Left lobe of liver (tissue), 2 donors: ENCODE measurements at regions not wholly inside any gene's neighbourhood (a gene's known extent, or its start where the extent isn't known, plus 50 kb on each side); places are given as distances from the start of the nearest gene placed in this dataset.

Experiments
- ATAC-seq: fragments of 200-7000 bp; cut with Tn5 transposase; one replicate; pipeline ENCODE4 v1.9.1; 2020; ENCODE audit warnings: mild to moderate bottlenecking, moderate library complexity
- DNase-seq: peaks from one replicate; pipeline ENCODE4 v3.0.0-alpha.2; 2020; ENCODE audit warnings: low spot score
- donor health status: DM: no; HTN: no; CAD: no; lungs with moderate emphysema.
- donor health status: DM: no; HTN: yes; CAD: no.

GRCh38 chr18:21162786-21163185 is 51.2 kb upstream of the ROCK1 start:
- no peak for ATAC-seq
- no peak for DNase-seq

- ATAC-seq (peak; percentile 53), DNase-seq (no peak)
Measured at GRCh38 chr18:21163647-21164547, 52.3 kb upstream of the ROCK1 start.

GRCh38 chr18:21164548-21165095 is 53.0 kb upstream of the ROCK1 start:
- no peak for ATAC-seq
- DNase-seq: no peak

- DNase-seq (no peak), ATAC-seq (no peak)
Measured at GRCh38 chr18:21167641-21168377, 56.2 kb upstream of the ROCK1 start.

- ATAC-seq (no peak), DNase-seq (no peak)
Measured at GRCh38 chr18:21168880-21169279, 57.3 kb upstream of the ROCK1 start.

GRCh38 chr18:21177822-21178221 is 64.2 kb upstream of the GREB1L start:
- DNase-seq (no peak), ATAC-seq (no peak)

- no peak for DNase-seq
- ATAC-seq: peak; percentile 68
Measured at GRCh38 chr18:21179590-21180220, 62.3 kb upstream of the GREB1L start.

GRCh38 chr18:21180588-21180987 is 61.4 kb upstream of the GREB1L start:
- DNase-seq (no peak), ATAC-seq (peak; percentile 88)

GRCh38 chr18:21181766-21182165 is 60.3 kb upstream of the GREB1L start:
- no peak for ATAC-seq
- DNase-seq: no peak

GRCh38 chr18:21183670-21184069 is 58.4 kb upstream of the GREB1L start:
- DNase-seq: no peak
- ATAC-seq: no peak

- DNase-seq (no peak), ATAC-seq (peak; percentile 52)
Measured at GRCh38 chr18:21184396-21184996, 57.5 kb upstream of the GREB1L start.

- ATAC-seq: no peak
Measured at GRCh38 chr18:21187886-21188285, 54.1 kb upstream of the GREB1L start.

GRCh38 chr18:21191596-21192307 is 50.3 kb upstream of the GREB1L start:
- peak; percentile 96 for ATAC-seq
- DNase-seq: peak; percentile 55

More at GRCh38 chr18:21187886-21188285, 54.1 kb upstream of the GREB1L start:
- no peak for DNase-seq
